Fibroblast of pulmonary artery (primary cell): ENCODE measurements at regions not wholly inside any gene's neighbourhood (a gene's known extent, or its start where the extent isn't known, plus 50 kb on each side); places are given as distances from the start of the nearest gene placed in this dataset.
A peak's percentile ranks its signal among the peaks of the same experiment; 100 is the strongest.
"Not testable (repeated sequence)": the region's sequence is repeated elsewhere in the genome, so short reads cannot be mapped to it uniquely, and the experiment has no call there.

Experiments
- DNase-seq: peaks from one replicate; pipeline ENCODE4 v3.0.0-alpha.2; 2010; ENCODE audit warnings: low read depth
- H3K4me3 ChIP-seq: replicated peaks from 2 replicates; pipeline ENCODE4 v1.5.1; 2011; ENCODE audit warnings: low read depth, mild to moderate bottlenecking, control low read depth, low read length, moderate library complexity
- TF ChIP-seq, protein P1 (sequence below): IDR thresholded peaks from 2 replicates; pipeline ENCODE4 v1.5.1; 2011; ENCODE audit warnings: mild to moderate bottlenecking, control low read depth, low read length, inconsistent platforms; ENCODE audit errors: missing control alignments

DNA sequence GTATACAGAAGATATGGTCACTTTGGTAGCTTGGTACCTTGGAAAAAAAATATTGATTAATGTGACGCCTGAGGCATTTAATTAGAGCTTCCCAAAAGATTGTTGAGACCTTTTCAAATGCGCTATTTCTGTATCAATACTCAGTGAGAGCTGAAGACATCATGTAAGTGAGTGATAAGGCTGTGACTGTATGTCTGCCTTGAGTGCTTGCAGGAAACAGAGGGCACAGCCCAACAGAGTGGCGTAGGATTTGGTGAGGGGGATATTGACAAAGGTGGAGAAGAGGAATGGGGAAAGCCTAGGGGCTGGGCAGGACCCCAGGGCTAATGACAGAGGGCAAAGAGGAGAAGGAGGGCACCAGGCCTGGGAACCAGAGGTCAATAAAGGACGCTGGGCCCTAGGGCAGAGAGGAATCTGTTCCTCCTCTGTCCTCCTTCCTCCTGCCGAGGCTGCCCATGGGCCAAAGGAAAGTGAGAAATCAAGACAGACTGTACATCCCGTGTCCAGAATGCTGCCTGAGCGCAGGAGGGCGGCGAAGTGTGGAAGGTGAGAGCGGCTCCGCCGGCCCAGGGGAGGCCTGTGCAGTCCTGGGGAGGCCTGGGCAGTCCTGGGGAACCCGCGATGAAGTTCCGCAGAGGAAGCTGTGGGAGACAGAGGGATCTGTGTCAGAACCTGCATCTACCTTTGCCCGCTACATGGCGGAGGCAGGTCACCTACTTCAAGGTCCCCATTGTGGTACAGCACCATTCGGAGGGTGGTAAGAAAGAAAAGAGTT, 228.6 kb upstream of the PIEZO2 start:
- H3K4me3 ChIP-seq = no peak overlapping the region
- TF ChIP-seq, protein P1, sequence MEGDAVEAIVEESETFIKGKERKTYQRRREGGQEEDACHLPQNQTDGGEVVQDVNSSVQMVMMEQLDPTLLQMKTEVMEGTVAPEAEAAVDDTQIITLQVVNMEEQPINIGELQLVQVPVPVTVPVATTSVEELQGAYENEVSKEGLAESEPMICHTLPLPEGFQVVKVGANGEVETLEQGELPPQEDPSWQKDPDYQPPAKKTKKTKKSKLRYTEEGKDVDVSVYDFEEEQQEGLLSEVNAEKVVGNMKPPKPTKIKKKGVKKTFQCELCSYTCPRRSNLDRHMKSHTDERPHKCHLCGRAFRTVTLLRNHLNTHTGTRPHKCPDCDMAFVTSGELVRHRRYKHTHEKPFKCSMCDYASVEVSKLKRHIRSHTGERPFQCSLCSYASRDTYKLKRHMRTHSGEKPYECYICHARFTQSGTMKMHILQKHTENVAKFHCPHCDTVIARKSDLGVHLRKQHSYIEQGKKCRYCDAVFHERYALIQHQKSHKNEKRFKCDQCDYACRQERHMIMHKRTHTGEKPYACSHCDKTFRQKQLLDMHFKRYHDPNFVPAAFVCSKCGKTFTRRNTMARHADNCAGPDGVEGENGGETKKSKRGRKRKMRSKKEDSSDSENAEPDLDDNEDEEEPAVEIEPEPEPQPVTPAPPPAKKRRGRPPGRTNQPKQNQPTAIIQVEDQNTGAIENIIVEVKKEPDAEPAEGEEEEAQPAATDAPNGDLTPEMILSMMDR = no peak
- DNase-seq = no peak

DNA sequence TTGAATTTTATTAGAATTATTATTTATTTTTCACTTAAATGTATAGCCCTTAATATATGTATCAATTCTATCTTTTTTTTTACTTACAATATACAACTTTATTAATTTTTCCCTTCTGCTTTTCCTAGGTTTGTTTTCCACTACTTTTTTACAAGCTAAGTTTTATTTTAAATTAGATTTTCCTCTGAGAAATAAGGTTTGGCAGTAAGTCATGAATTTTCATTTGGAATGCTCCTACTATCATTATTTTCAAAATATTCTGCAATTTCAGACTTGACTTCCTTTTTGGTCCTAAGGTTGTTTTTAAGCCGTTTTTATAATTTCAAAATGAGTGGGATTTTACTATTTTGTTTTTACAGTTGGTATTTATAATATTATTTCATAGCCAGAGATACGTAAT, 222.8 kb upstream of the PIEZO2 start:
- TF ChIP-seq, protein P1 = no peak
- no peak overlapping the region for H3K4me3 ChIP-seq
- DNase-seq = no peak

DNA sequence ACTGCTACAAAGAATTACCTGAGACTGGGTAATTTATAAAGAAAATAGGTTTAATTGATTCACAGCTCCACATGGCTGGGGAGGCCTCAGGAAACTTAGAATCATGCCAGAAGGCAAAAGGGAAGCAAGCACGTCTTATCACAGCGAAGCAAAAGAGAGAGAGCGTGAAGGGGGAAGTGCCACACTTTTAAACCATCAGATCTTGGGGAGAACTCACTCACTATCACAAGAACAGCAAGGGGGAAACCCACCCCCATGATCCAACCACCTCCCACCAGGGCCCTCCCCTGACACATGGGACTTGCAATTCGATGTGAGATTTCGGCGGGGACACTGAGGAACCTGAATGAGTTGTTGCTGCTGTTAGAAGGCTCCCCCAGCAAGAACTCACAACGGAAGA, 220.2 kb upstream of the PIEZO2 start:
- DNase-seq = no peak
- no peak overlapping the region for H3K4me3 ChIP-seq
- TF ChIP-seq, protein P1 = no peak

DNA sequence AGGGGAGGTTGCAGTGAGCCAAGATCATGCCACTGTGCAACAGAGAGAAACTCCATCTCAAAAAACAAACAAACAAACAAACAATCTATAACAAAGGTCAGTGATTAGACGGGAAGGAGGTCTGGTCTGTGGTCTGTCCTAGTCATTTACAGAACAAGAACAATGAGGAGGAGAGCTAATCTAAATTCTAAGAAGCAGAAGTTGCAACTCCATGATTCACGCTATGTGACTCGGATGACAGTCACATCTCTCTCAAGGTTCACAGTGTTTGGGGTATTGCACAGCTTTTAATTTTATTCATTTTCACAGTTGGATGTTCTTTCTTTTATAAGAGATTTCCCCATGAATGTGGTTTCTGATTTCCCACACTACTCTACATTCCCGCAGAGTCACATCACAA, 218.7 kb upstream of the PIEZO2 start:
- no peak overlapping the region for H3K4me3 ChIP-seq
- no peak for DNase-seq
- TF ChIP-seq, protein P1 = no peak

DNA sequence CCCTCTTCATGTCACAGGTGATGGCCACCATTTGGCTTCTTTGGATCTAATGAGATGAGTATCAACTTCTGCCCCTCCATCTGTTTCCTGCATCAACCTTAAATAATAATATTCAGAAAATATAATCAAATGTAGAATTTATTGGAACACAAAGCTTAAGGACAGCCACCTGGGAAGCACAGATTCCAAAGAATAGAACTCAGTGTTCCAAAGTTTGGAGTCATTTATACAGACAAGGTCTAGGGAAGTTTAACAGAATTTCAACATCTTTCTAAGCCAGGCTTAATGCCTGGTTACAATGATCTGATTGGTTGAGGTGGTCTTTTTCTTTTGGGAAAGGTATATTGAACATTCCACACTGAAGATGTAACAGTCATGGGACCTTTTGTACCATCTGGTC, 218.0 kb upstream of the PIEZO2 start:
- H3K4me3 ChIP-seq = no peak overlapping the region
- TF ChIP-seq, protein P1 = no peak
- no peak for DNase-seq

DNA sequence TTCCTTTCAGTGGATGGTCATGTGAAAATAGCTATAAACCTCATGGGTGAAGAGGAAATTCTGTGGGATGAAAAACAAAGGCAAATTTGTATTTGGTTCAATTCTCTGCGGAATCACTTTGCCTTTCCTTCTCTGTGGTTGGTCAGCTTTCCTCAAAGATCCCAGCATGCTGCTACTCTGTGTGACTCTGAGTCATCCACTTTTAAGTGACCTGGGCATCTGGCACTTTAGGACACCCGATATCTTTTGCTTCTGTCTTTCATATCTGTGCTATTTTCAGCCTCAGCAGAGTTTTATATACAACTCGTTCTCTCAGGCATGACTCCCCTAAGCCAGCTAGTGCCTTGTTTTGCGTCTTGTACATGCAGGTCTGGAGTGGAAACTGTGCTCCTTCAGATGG, 217.0 kb upstream of the PIEZO2 start:
- no peak overlapping the region for H3K4me3 ChIP-seq
- DNase-seq = peak; percentile 3
- TF ChIP-seq, protein P1 = no peak

- DNase-seq = no peak
- TF ChIP-seq, protein P1 = no peak
- no peak overlapping the region for H3K4me3 ChIP-seq
Measured at GRCh38 chr18:11362856-11363255, 213.5 kb upstream of the PIEZO2 start.

DNA sequence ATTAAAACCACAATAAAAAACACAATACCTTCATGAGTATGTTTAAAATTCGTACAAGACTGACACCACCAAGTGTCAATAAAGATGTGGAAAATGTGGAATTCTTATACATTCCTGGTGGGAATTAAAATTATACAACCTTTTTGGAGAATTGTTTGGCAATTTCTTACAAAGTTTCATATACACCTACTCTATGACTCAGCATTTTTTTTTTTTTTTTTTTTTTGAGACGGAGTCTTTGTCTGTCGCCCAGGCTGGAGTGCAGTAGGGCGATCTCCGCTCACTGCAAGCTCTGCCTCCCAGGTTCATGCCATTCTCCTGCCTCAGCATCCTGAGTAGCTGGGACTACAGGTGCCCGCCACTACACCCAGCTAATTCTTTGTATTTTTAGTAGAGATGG, 212.5 kb upstream of the PIEZO2 start:
- not testable (repeated sequence) for DNase-seq, H3K4me3 ChIP-seq
